Kidney epithelial cell (primary cell): ENCODE measurements at regions not wholly inside any gene's neighbourhood (a gene's known extent, or its start where the extent isn't known, plus 50 kb on each side); places are given as distances from the start of the nearest gene placed in this dataset.

Experiments
- DNase-seq: peaks from one replicate; pipeline ENCODE4 v3.0.0-alpha.2; 2010; ENCODE audit warnings: low read depth
- H3K27me3 ChIP-seq: 2 replicates; pipeline ENCODE4 v1.6.0; 2011; ENCODE audit warnings: low read length; ENCODE audit not compliant: control insufficient read depth, insufficient read depth
- H3K36me3 ChIP-seq: 2 replicates; pipeline ENCODE4 v1.5.1; 2011; ENCODE audit warnings: low read length; ENCODE audit not compliant: control insufficient read depth, insufficient read depth
- H3K4me3 ChIP-seq: 2 replicates; pipeline ENCODE4 v1.5.1; 2011; ENCODE audit warnings: low read depth, mild to moderate bottlenecking, control low read depth, low read length
- CTCF ChIP-seq: IDR thresholded peaks from 2 replicates; pipeline ENCODE4 v1.5.1; 2011; ENCODE audit warnings: mild to moderate bottlenecking, moderate library complexity, low read length, control low read depth, inconsistent platforms; ENCODE audit not compliant: insufficient read depth, poor library complexity, severe bottlenecking

- TF ChIP-seq CTCF: no peak
- no peak for DNase-seq
- H3K4me3 ChIP-seq: no peak overlapping the region
- H3K27me3 ChIP-seq: no peaks in the 10 kb centered on the region
- no peaks in the 10 kb centered on the region for H3K36me3 ChIP-seq
These were observed 139.0 kb downstream of the OLFM1 start for GRCh38 chr9:135226369-135227050.

- no peaks in the 10 kb centered on the region for H3K27me3 ChIP-seq
- no peak overlapping the region for H3K4me3 ChIP-seq
- no peak for DNase-seq
- no peak for TF ChIP-seq CTCF
- H3K36me3 ChIP-seq: no peaks in the 10 kb centered on the region
These were observed 140.3 kb downstream of the OLFM1 start for GRCh38 chr9:135227641-135228251.

GRCh38 chr9:135228345-135228982 lies 141.0 kb downstream of the OLFM1 start:
- Histone ChIP-seq H3K36me3 (no peaks in the 10 kb centered on the region), H3K27me3 (no peaks in the 10 kb centered on the region), H3K4me3 (no peak overlapping the region)
- no peak for TF ChIP-seq CTCF
- DNase-seq: no peak

- no peaks in the 10 kb centered on the region for H3K27me3 ChIP-seq
- no peak for TF ChIP-seq CTCF
- no peak for DNase-seq
- H3K36me3 ChIP-seq: no peaks in the 10 kb centered on the region
- H3K4me3 ChIP-seq: no peak overlapping the region
These were observed 141.6 kb downstream of the OLFM1 start for GRCh38 chr9:135228983-135229625.

- H3K4me3 ChIP-seq: no peak overlapping the region
- no peaks in the 10 kb centered on the region for H3K27me3 ChIP-seq
- TF ChIP-seq CTCF: no peak
- DNase-seq: no peak
- no peaks in the 10 kb centered on the region for H3K36me3 ChIP-seq
These were observed 142.4 kb downstream of the OLFM1 start for GRCh38 chr9:135229701-135230385.
